ENCODE measurements at regions not wholly inside any gene's neighbourhood (a gene's known extent, or its start where the extent isn't known, plus 50 kb on each side); places are given as distances from the start of the nearest gene placed in this dataset.

- Histone ChIP-seq H3K27ac (ENCODE audit: insufficient read depth in 1 of 2, low read depth in 1 of 2, low read length in 2 of 2, poor library complexity in 1 of 2, severe bottlenecking in 2 of 2) (no peak overlapping the region), H3K36me3 (ENCODE audit: control insufficient read depth in 4 of 4, insufficient read depth in 4 of 4, low read length in 3 of 4) (no peaks in the 10 kb centered on the region), H3K27me3 (replicated peaks in 2 of 5; ENCODE audit: control insufficient read depth in 4 of 5, insufficient read depth in 5 of 5, low read length in 4 of 5) (peaks cover 0 to 4% (median 0%) of the 10 kb centered on the region in 5 experiments), H3K4me1 (ENCODE audit: control extremely low read depth in 1 of 4, control insufficient read depth in 4 of 4, insufficient read depth in 4 of 4, low read length in 3 of 4) (no peaks in the 10 kb centered on the region), H3K9me3 (ENCODE audit: control extremely low read depth in 1 of 5, control insufficient read depth in 4 of 5, insufficient read depth in 2 of 5, low read depth in 1 of 5, low read length in 4 of 5) (peaks cover 0 to 4% (median 0%) of the 10 kb centered on the region in 5 experiments), H3K4me3 (ENCODE audit: control insufficient read depth in 1 of 7, extremely low read depth in 1 of 7, insufficient read depth in 4 of 7, low read depth in 2 of 7, low read length in 6 of 7) (no peak overlapping the region)
- no peak for DNase-seq
- ChIA-PET CTCF (no interaction called here), POLR2A (no interaction called here)
- WGBS (ENCODE audit: insufficient coverage): 96% methylated on average over 11 of the region's 11 CpGs
Measured at GRCh38 chr1:50358962-50359361, 64.3 kb downstream of the DMRTA2 start.

GRCh38 chr1:50357186-50357585 is 66.1 kb downstream of the DMRTA2 start:
- WGBS (ENCODE audit: insufficient coverage): 100% methylated on average over 4 of the region's 6 CpGs
- ChIA-PET POLR2A (no interaction called here), CTCF (no interaction called here)
- no peak for DNase-seq
- Histone ChIP-seq H3K4me3 (ENCODE audit: control insufficient read depth in 1 of 7, extremely low read depth in 1 of 7, insufficient read depth in 4 of 7, low read depth in 2 of 7, low read length in 6 of 7) (no peak overlapping the region), H3K9me3 (ENCODE audit: control extremely low read depth in 1 of 5, control insufficient read depth in 4 of 5, insufficient read depth in 2 of 5, low read depth in 1 of 5, low read length in 4 of 5) (peaks cover 0 to 4% (median 0%) of the 10 kb centered on the region in 5 experiments), H3K36me3 (ENCODE audit: control insufficient read depth in 4 of 4, insufficient read depth in 4 of 4, low read length in 3 of 4) (no peaks in the 10 kb centered on the region), H3K4me1 (ENCODE audit: control extremely low read depth in 1 of 4, control insufficient read depth in 4 of 4, insufficient read depth in 4 of 4, low read length in 3 of 4) (no peaks in the 10 kb centered on the region), H3K27ac (ENCODE audit: insufficient read depth in 1 of 2, low read depth in 1 of 2, low read length in 2 of 2, poor library complexity in 1 of 2, severe bottlenecking in 2 of 2) (no peak overlapping the region), H3K27me3 (replicated peaks in 2 of 5; ENCODE audit: control insufficient read depth in 4 of 5, insufficient read depth in 5 of 5, low read length in 4 of 5) (peaks cover 0 to 4% (median 0%) of the 10 kb centered on the region in 5 experiments)

- ChIA-PET CTCF (no interaction called here), POLR2A (no interaction called here)
Measured at GRCh38 chr1:50354813-50355212, 68.4 kb downstream of the DMRTA2 start.

GRCh38 chr1:50352428-50352827 is 70.8 kb downstream of the DMRTA2 start:
- no peak for DNase-seq
- Histone ChIP-seq H3K9me3 (ENCODE audit: control extremely low read depth in 1 of 5, control insufficient read depth in 4 of 5, insufficient read depth in 2 of 5, low read depth in 1 of 5, low read length in 4 of 5) (peaks cover 0 to 2% (median 0%) of the 10 kb centered on the region in 5 experiments), H3K27ac (ENCODE audit: insufficient read depth in 1 of 2, low read depth in 1 of 2, low read length in 2 of 2, poor library complexity in 1 of 2, severe bottlenecking in 2 of 2) (no peak overlapping the region), H3K4me1 (ENCODE audit: control extremely low read depth in 1 of 4, control insufficient read depth in 4 of 4, insufficient read depth in 4 of 4, low read length in 3 of 4) (peaks cover 0 to 4% (median 1%) of the 10 kb centered on the region in 4 experiments), H3K4me3 (ENCODE audit: control insufficient read depth in 1 of 7, extremely low read depth in 1 of 7, insufficient read depth in 4 of 7, low read depth in 2 of 7, low read length in 6 of 7) (no peak overlapping the region), H3K36me3 (ENCODE audit: control insufficient read depth in 4 of 4, insufficient read depth in 4 of 4, low read length in 3 of 4) (no peaks in the 10 kb centered on the region), H3K27me3 (replicated peaks in 2 of 5; ENCODE audit: control insufficient read depth in 4 of 5, insufficient read depth in 5 of 5, low read length in 4 of 5) (no peaks in the 10 kb centered on the region)
- POLR2A ChIA-PET: no interaction called here
- WGBS (ENCODE audit: insufficient coverage): 100% methylated on average over 1 of the region's 2 CpGs
- CTCF ChIA-PET: interaction anchor here (2.1 to 2.2 kb wide), 2 partner anchors 9 to 15 kb away, joined by 7 to 8 read pairs; no protein-coding TSS in a partner anchor

More at GRCh38 chr1:50354813-50355212, 68.4 kb downstream of the DMRTA2 start:
- WGBS (ENCODE audit: insufficient coverage): 100% methylated on average over 4 of the region's 4 CpGs
- no peak for DNase-seq
- Histone ChIP-seq H3K4me1 (ENCODE audit: control extremely low read depth in 1 of 4, control insufficient read depth in 4 of 4, insufficient read depth in 4 of 4, low read length in 3 of 4) (no peaks in the 10 kb centered on the region), H3K36me3 (ENCODE audit: control insufficient read depth in 4 of 4, insufficient read depth in 4 of 4, low read length in 3 of 4) (no peaks in the 10 kb centered on the region), H3K27ac (ENCODE audit: insufficient read depth in 1 of 2, low read depth in 1 of 2, low read length in 2 of 2, poor library complexity in 1 of 2, severe bottlenecking in 2 of 2) (no peak overlapping the region), H3K27me3 (replicated peaks in 2 of 5; ENCODE audit: control insufficient read depth in 4 of 5, insufficient read depth in 5 of 5, low read length in 4 of 5) (no peaks in the 10 kb centered on the region), H3K4me3 (ENCODE audit: control insufficient read depth in 1 of 7, extremely low read depth in 1 of 7, insufficient read depth in 4 of 7, low read depth in 2 of 7, low read length in 6 of 7) (no peak overlapping the region), H3K9me3 (ENCODE audit: control extremely low read depth in 1 of 5, control insufficient read depth in 4 of 5, insufficient read depth in 2 of 5, low read depth in 1 of 5, low read length in 4 of 5) (peaks cover 0 to 2% (median 0%) of the 10 kb centered on the region in 5 experiments)

- whole genome bisulfite sequencing (ENCODE audit: insufficient coverage): 94% methylated on average over 7 of the region's 8 CpGs
- CTCF ChIA-PET: interaction anchor here (1.3 to 1.6 kb wide), 2 partner anchors 18 to 19 kb away, joined by 4 to 7 read pairs; no protein-coding TSS in a partner anchor
- Histone ChIP-seq H3K9me3 (ENCODE audit: control extremely low read depth in 1 of 5, control insufficient read depth in 4 of 5, insufficient read depth in 2 of 5, low read depth in 1 of 5, low read length in 4 of 5) (peaks cover 0 to 2% (median 0%) of the 10 kb centered on the region in 5 experiments), H3K36me3 (ENCODE audit: control insufficient read depth in 4 of 4, insufficient read depth in 4 of 4, low read length in 3 of 4) (no peaks in the 10 kb centered on the region), H3K27ac (ENCODE audit: insufficient read depth in 1 of 2, low read depth in 1 of 2, low read length in 2 of 2, poor library complexity in 1 of 2, severe bottlenecking in 2 of 2) (no peak overlapping the region), H3K4me1 (ENCODE audit: control extremely low read depth in 1 of 4, control insufficient read depth in 4 of 4, insufficient read depth in 4 of 4, low read length in 3 of 4) (peaks cover 0 to 17% (median 14%) of the 10 kb centered on the region in 4 experiments), H3K27me3 (replicated peaks in 2 of 5; ENCODE audit: control insufficient read depth in 4 of 5, insufficient read depth in 5 of 5, low read length in 4 of 5) (no peaks in the 10 kb centered on the region), H3K4me3 (ENCODE audit: control insufficient read depth in 1 of 7, extremely low read depth in 1 of 7, insufficient read depth in 4 of 7, low read depth in 2 of 7, low read length in 6 of 7) (no peak overlapping the region)
- no peak for DNase-seq
- POLR2A ChIA-PET: no interaction called here
Measured at GRCh38 chr1:50350868-50351267, 72.4 kb downstream of the DMRTA2 start.

GRCh38 chr1:50350421-50350820 is 72.8 kb downstream of the DMRTA2 start:
- DNase-seq: no peak
- Histone ChIP-seq H3K9me3 (ENCODE audit: control extremely low read depth in 1 of 5, control insufficient read depth in 4 of 5, insufficient read depth in 2 of 5, low read depth in 1 of 5, low read length in 4 of 5) (peaks cover 0 to 4% (median 1%) of the 10 kb centered on the region in 5 experiments), H3K36me3 (ENCODE audit: control insufficient read depth in 4 of 4, insufficient read depth in 4 of 4, low read length in 3 of 4) (no peaks in the 10 kb centered on the region), H3K4me3 (ENCODE audit: control insufficient read depth in 1 of 7, extremely low read depth in 1 of 7, insufficient read depth in 4 of 7, low read depth in 2 of 7, low read length in 6 of 7) (no peak overlapping the region), H3K27ac (ENCODE audit: insufficient read depth in 1 of 2, low read depth in 1 of 2, low read length in 2 of 2, poor library complexity in 1 of 2, severe bottlenecking in 2 of 2) (no peak overlapping the region), H3K27me3 (replicated peaks in 2 of 5; ENCODE audit: control insufficient read depth in 4 of 5, insufficient read depth in 5 of 5, low read length in 4 of 5) (no peaks in the 10 kb centered on the region), H3K4me1 (ENCODE audit: control extremely low read depth in 1 of 4, control insufficient read depth in 4 of 4, insufficient read depth in 4 of 4, low read length in 3 of 4) (peaks cover 0 to 17% (median 14%) of the 10 kb centered on the region in 4 experiments)
- CTCF ChIA-PET: interaction anchor here (1.3 to 2.2 kb wide), 5 partner anchors 10 to 78 kb away, joined by 4 to 7 read pairs (median 4); no protein-coding TSS in a partner anchor
- WGBS (ENCODE audit: insufficient coverage): 100% methylated on average over 2 of the region's 5 CpGs
- POLR2A ChIA-PET: no interaction called here

- no peaks in the 10 kb centered on the region for H3K27me3 ChIP-seq (replicated peaks in 2 of 5; ENCODE audit: control insufficient read depth in 4 of 5, insufficient read depth in 5 of 5, low read length in 4 of 5)
- POLR2A ChIA-PET: no interaction called here
- peaks cover 0 to 5% (median 2%) of the 10 kb centered on the region in 5 experiments for H3K9me3 ChIP-seq (ENCODE audit: control extremely low read depth in 1 of 5, control insufficient read depth in 4 of 5, insufficient read depth in 2 of 5, low read depth in 1 of 5, low read length in 4 of 5)
- WGBS (ENCODE audit: insufficient coverage): 50% methylated on average over 1 of the region's 3 CpGs
- no peak overlapping the region for H3K27ac ChIP-seq (ENCODE audit: insufficient read depth in 1 of 2, low read depth in 1 of 2, low read length in 2 of 2, poor library complexity in 1 of 2, severe bottlenecking in 2 of 2)
- CTCF ChIA-PET: interaction anchor here (1.2 to 2.2 kb wide), 5 partner anchors 9 to 1669 kb away, joined by 4 to 8 read pairs (median 5); no protein-coding TSS in a partner anchor
- no peak for DNase-seq
- H3K4me3 ChIP-seq (ENCODE audit: control insufficient read depth in 1 of 7, extremely low read depth in 1 of 7, insufficient read depth in 4 of 7, low read depth in 2 of 7, low read length in 6 of 7): no peak overlapping the region
- no peaks in the 10 kb centered on the region for H3K36me3 ChIP-seq (ENCODE audit: control insufficient read depth in 4 of 4, insufficient read depth in 4 of 4, low read length in 3 of 4)
- H3K4me1 ChIP-seq (ENCODE audit: control extremely low read depth in 1 of 4, control insufficient read depth in 4 of 4, insufficient read depth in 4 of 4, low read length in 3 of 4): peaks cover 0 to 17% (median 14%) of the 10 kb centered on the region in 4 experiments
Measured at GRCh38 chr1:50349242-50349565, 74.0 kb downstream of the DMRTA2 start.
